Tibial nerve (tissue), 4 donors: ENCODE measurements at regions not wholly inside any gene's neighbourhood (a gene's known extent, or its start where the extent isn't known, plus 50 kb on each side); places are given as distances from the start of the nearest gene placed in this dataset.

Experiments used
- DNase-seq, 2 donors: peaks; one replicate each; pipeline ENCODE4 v3.0.0-alpha.2; 2019; ENCODE audit warnings: low spot score in 2 of 2
- H3K27ac ChIP-seq, 4 donors: fragments of 200-600 bp; sonication (generic) in 3 of 4; one replicate each; pipeline ENCODE4 v1.5.1; 2017 to 2019; ENCODE audit warnings: mild to moderate bottlenecking in 1 of 4
- H3K27me3 ChIP-seq, 2 donors: fragments of 200-600 bp; sonication (generic) in 1 of 2; one replicate each; pipeline versions ENCODE4 v1.5.1 to v1.6.0; 2017 to 2019
- H3K36me3 ChIP-seq, 3 donors: fragments of 200-600 bp; sonication (generic); one replicate each; pipeline ENCODE4 v1.5.1; 2018 to 2019
- H3K4me1 ChIP-seq, 4 donors: fragments of 200-600 bp; sonication (generic) in 3 of 4; one replicate each; pipeline ENCODE4 v1.5.1; 2017 to 2019
- H3K4me3 ChIP-seq, 4 donors: fragments of 200-600 bp; sonication (generic) in 3 of 4; one replicate each; pipeline ENCODE4 v1.5.1; 2017 to 2019; ENCODE audit warnings: mild to moderate bottlenecking in 1 of 4, moderate library complexity in 1 of 4
- H3K9me3 ChIP-seq, 4 donors: fragments of 200-600 bp; sonication (generic) in 3 of 4; one replicate each; pipeline ENCODE4 v1.5.1; 2017 to 2019
- CTCF ChIP-seq, 5 experiments: fragments of 200-600 bp in 3 of 5; fragments of 450-650 bp in 2 of 5; sonication (generic) in 3 of 5; IDR thresholded peaks; one replicate each; pipeline ENCODE4 v1.5.1; 2016 to 2019; ENCODE audit warnings: antibody characterized with exemption in 5 of 5, mild to moderate bottlenecking in 3 of 5, moderate library complexity in 2 of 5
- EP300 ChIP-seq, 2 donors: sonication (generic); formaldehyde crosslinking; IDR thresholded peaks; one replicate each; pipeline ENCODE4 v1.6.1; 2017; ENCODE audit warnings: antibody characterized with exemption in 2 of 2, mild to moderate bottlenecking in 1 of 2
- POLR2A ChIP-seq, 2 donors: fragments of 450-650 bp; IDR thresholded peaks; one replicate each; pipeline ENCODE4 v1.6.1; 2017; ENCODE audit warnings: antibody characterized with exemption in 2 of 2, mild to moderate bottlenecking in 2 of 2, moderate library complexity in 2 of 2
- WGBS, 2 donors: methylation state at CpG; one replicate each; pipeline ENCODE4 v1.1.5; 2018; 5-methylcytosine and 5-hydroxymethylcytosine counted together

- TF ChIP-seq CTCF (IDR thresholded peaks at IDR 0.05) (no peak), POLR2A (IDR thresholded peaks at IDR 0.05) (no peak), EP300 (IDR thresholded peaks at IDR 0.05) (no peak)
- no peaks in the 10 kb centered on the region for H3K36me3 ChIP-seq
- no peak overlapping the region for H3K4me3 ChIP-seq
- H3K9me3 ChIP-seq, result no peaks in the 10 kb centered on the region
- H3K27ac ChIP-seq, result no peak overlapping the region
- no peaks in the 10 kb centered on the region for H3K4me1 ChIP-seq
- 78 to 80% methylated on average over 5 of the region's 5 CpGs for WGBS, 2 donors
- H3K27me3 ChIP-seq, result no peaks in the 10 kb centered on the region
- no peak for DNase-seq
Observed at GRCh38 chr6:139823099-139823807, 448.8 kb upstream of the CITED2 start.

- Histone ChIP-seq H3K36me3 (no peaks in the 10 kb centered on the region), H3K27me3 (no peaks in the 10 kb centered on the region), H3K27ac (no peak overlapping the region), H3K4me1 (no peaks in the 10 kb centered on the region), H3K9me3 (no peaks in the 10 kb centered on the region), H3K4me3 (no peak overlapping the region)
- WGBS, 2 donors, result 53 to 54% methylated on average over 2 of the region's 2 CpGs
- no peak for DNase-seq
- TF ChIP-seq CTCF (IDR thresholded peaks at IDR 0.05) (no peak), POLR2A (IDR thresholded peaks at IDR 0.05) (no peak), EP300 (IDR thresholded peaks at IDR 0.05) (no peak)
Observed at GRCh38 chr6:139821676-139822223, 447.3 kb upstream of the CITED2 start.

GRCh38 chr6:139820210-139820609 is 445.8 kb upstream of the CITED2 start:
- TF ChIP-seq CTCF (IDR thresholded peaks at IDR 0.05) (no peak), POLR2A (IDR thresholded peaks at IDR 0.05) (no peak), EP300 (IDR thresholded peaks at IDR 0.05) (no peak)
- Histone ChIP-seq H3K9me3 (no peaks in the 10 kb centered on the region), H3K4me3 (no peak overlapping the region), H3K36me3 (no peaks in the 10 kb centered on the region), H3K27me3 (no peaks in the 10 kb centered on the region), H3K4me1 (no peaks in the 10 kb centered on the region), H3K27ac (no peak overlapping the region)
- 64 to 84% methylated on average over 1 of the region's 1 CpG for WGBS, 2 donors
- no peak for DNase-seq

- Histone ChIP-seq H3K36me3 (no peaks in the 10 kb centered on the region), H3K9me3 (no peaks in the 10 kb centered on the region), H3K4me1 (no peaks in the 10 kb centered on the region), H3K4me3 (no peak overlapping the region), H3K27me3 (no peaks in the 10 kb centered on the region), H3K27ac (no peak overlapping the region)
- no peak for DNase-seq
- no peak for TF ChIP-seq EP300 (IDR thresholded peaks at IDR 0.05)
- no peak for TF ChIP-seq POLR2A (IDR thresholded peaks at IDR 0.05)
- no peak for TF ChIP-seq CTCF (IDR thresholded peaks at IDR 0.05)
- WGBS, 2 donors, result 61 to 64% methylated on average over 4 of the region's 4 CpGs
Observed at GRCh38 chr6:139819776-139820175, 445.3 kb upstream of the CITED2 start.

GRCh38 chr6:139812939-139813338 is 438.5 kb upstream of the CITED2 start:
- WGBS, 2 donors, result 87 to 95% methylated on average over 3 of the region's 3 CpGs
- TF ChIP-seq CTCF (IDR thresholded peaks at IDR 0.05) (no peak), EP300 (IDR thresholded peaks at IDR 0.05) (no peak), POLR2A (IDR thresholded peaks at IDR 0.05) (no peak)

More at GRCh38 chr6:139812939-139813338, 438.5 kb upstream of the CITED2 start:
- H3K27ac ChIP-seq, result no peak overlapping the region
- H3K9me3 ChIP-seq, result peaks cover 0 to 4% (median 0%) of the 10 kb centered on the region in 4 donors
- no peak overlapping the region for H3K4me3 ChIP-seq
- H3K27me3 ChIP-seq, result no peaks in the 10 kb centered on the region
- DNase-seq, result no peak
- H3K4me1 ChIP-seq, result no peaks in the 10 kb centered on the region
- no peaks in the 10 kb centered on the region for H3K36me3 ChIP-seq
